GM21390 (cell line): ENCODE measurements at regions not wholly inside any gene's neighbourhood (a gene's known extent, or its start where the extent isn't known, plus 50 kb on each side); places are given as distances from the start of the nearest gene placed in this dataset.
A peak's percentile ranks its signal among the peaks of the same experiment; 100 is the strongest.
"Not testable (repeated sequence)": the region's sequence is repeated elsewhere in the genome, so short reads cannot be mapped to it uniquely, and the experiment has no call there.

Source experiments
- ATAC-seq: cut with Tn5 transposase; IDR thresholded peaks from one replicate; pipeline ENCODE4 v1.9.1; 2021; ENCODE audit not compliant: unreplicated experiment

GRCh38 chr6:150681578-150682395, 82.1 kb downstream of the PLEKHG1 start:
- no peak for ATAC-seq

GRCh38 chr6:150683320-150683719, 83.6 kb downstream of the PLEKHG1 start:
- no peak for ATAC-seq

- no peak for ATAC-seq
Measured at GRCh38 chr6:150684161-150684560, 84.5 kb downstream of the PLEKHG1 start.

- no peak for ATAC-seq
Measured at GRCh38 chr6:150684714-150685459, 85.2 kb downstream of the PLEKHG1 start.

GRCh38 chr6:150685860-150686259, 86.2 kb downstream of the PLEKHG1 start:
- ATAC-seq, result peak; percentile 57

- no peak for ATAC-seq
Measured at GRCh38 chr6:150686566-150686965, 86.9 kb downstream of the PLEKHG1 start.

GRCh38 chr6:150687508-150687907, 87.8 kb downstream of the PLEKHG1 start:
- no peak for ATAC-seq

- peak; percentile 62 for ATAC-seq
Measured at GRCh38 chr6:150689900-150690590, 90.4 kb downstream of the PLEKHG1 start.

GRCh38 chr6:150690681-150691080, 91.0 kb downstream of the PLEKHG1 start:
- ATAC-seq, result no peak

GRCh38 chr6:150691463-150691862, 91.8 kb downstream of the PLEKHG1 start:
- ATAC-seq, result no peak

- peak; percentile 80 for ATAC-seq
Measured at GRCh38 chr6:150692604-150693003, 92.9 kb downstream of the PLEKHG1 start.

- ATAC-seq, result no peak
Measured at GRCh38 chr6:150694889-150695288, 95.2 kb downstream of the PLEKHG1 start.

GRCh38 chr6:150695652-150696051, 96.0 kb downstream of the PLEKHG1 start:
- no peak for ATAC-seq

- ATAC-seq, result no peak
Measured at GRCh38 chr6:150696190-150696589, 96.5 kb downstream of the PLEKHG1 start.

GRCh38 chr6:150696918-150697317, 97.2 kb downstream of the PLEKHG1 start:
- not testable (repeated sequence) for ATAC-seq

- no peak for ATAC-seq
Measured at GRCh38 chr6:150697515-150697914, 97.8 kb downstream of the PLEKHG1 start.

- ATAC-seq, result peak; percentile 71
Measured at GRCh38 chr6:150698391-150698790, 98.7 kb downstream of the PLEKHG1 start.

GRCh38 chr6:150702675-150703074, 103.0 kb downstream of the PLEKHG1 start:
- ATAC-seq, result no peak

GRCh38 chr6:150704447-150705192, 104.9 kb downstream of the PLEKHG1 start:
- no peak for ATAC-seq

- ATAC-seq, result no peak
Measured at GRCh38 chr6:150705392-150705791, 105.7 kb downstream of the PLEKHG1 start.

GRCh38 chr6:150710236-150710635, 110.6 kb downstream of the PLEKHG1 start:
- ATAC-seq, result no peak
